BLaER1 treated with 17β-estradiol and CSF1 and Interleukin-3, amounts not matched to agents 10 nM and 100 nM (cell line): ENCODE measurements at regions not wholly inside any gene's neighbourhood (a gene's known extent, or its start where the extent isn't known, plus 50 kb on each side); places are given as distances from the start of the nearest gene placed in this dataset.
"Not testable (repeated sequence)": the region's sequence is repeated elsewhere in the genome, so short reads cannot be mapped to it uniquely, and the experiment has no call there.

Experiments used
- H3K27ac ChIP-seq, 11 experiments: shearing (Covaris generic); formaldehyde crosslinking; 2 replicates each; pipeline ENCODE4 v1.8.1; 2022
- H3K27me3 ChIP-seq, 11 experiments: shearing (Covaris generic); formaldehyde crosslinking; 2 replicates each; pipeline ENCODE4 v1.8.1; 2022
- H3K36me3 ChIP-seq, 11 experiments: shearing (Covaris generic); formaldehyde crosslinking; 2 replicates each; pipeline ENCODE4 v1.8.1; 2022
- H3K4me1 ChIP-seq, 10 experiments: shearing (Covaris generic); formaldehyde crosslinking; 2 replicates each; pipeline ENCODE4 v1.8.1; 2022
- H3K4me2 ChIP-seq, 11 experiments: shearing (Covaris generic); formaldehyde crosslinking; 2 replicates each; pipeline ENCODE4 v1.8.1; 2022
- H3K4me3 ChIP-seq, 10 experiments: shearing (Covaris generic); formaldehyde crosslinking; 2 replicates each; pipeline ENCODE4 v1.8.1; 2022
- H3K9ac ChIP-seq, 11 experiments: shearing (Covaris generic); formaldehyde crosslinking; 2 replicates each; pipeline ENCODE4 v1.8.1; 2022
- H3K9me3 ChIP-seq, 11 experiments: shearing (Covaris generic); formaldehyde crosslinking; replicated peaks in 1 of 11; 2 replicates each; pipeline ENCODE4 v1.8.1; 2022
- H4K20me1 ChIP-seq, 11 experiments: shearing (Covaris generic); formaldehyde crosslinking; 2 replicates each; pipeline ENCODE4 v1.8.1; 2022
- Cebpa-rat ChIP-seq, 11 experiments: shearing (Covaris generic); IDR thresholded peaks; 2 replicates each; pipeline ENCODE4 v1.8.1; 2022

DNA sequence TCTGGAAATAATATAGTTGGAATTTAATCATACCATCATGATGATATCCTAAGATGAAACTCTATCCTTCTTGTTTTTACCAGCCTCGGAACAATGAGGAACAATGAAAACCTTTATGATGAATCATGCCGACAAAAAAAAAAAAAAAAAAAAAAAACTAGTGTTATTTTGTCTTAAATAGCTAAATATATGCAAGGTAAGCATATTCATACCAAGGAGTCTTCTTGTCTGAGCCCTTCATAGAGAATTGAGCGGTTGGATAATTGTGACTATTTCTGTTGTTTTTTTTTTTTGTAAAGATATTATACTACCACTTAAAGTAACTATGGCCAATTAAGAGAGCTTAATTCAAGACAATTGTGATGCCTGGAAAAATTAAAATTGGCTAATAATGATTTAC is 244.0 kb upstream of the PCDH9 start:
- no peaks in the 10 kb centered on the region for H3K36me3 ChIP-seq
- no peak overlapping the region for H3K4me2 ChIP-seq
- H3K9me3 ChIP-seq: peaks cover 14 to 23% (median 17%) of the 10 kb centered on the region in 11 experiments; a peak in 21 of 22 replicates
- no peak overlapping the region for H3K4me3 ChIP-seq
- H3K27me3 ChIP-seq: no peaks in the 10 kb centered on the region
- no peaks in the 10 kb centered on the region for H3K4me1 ChIP-seq
- TF ChIP-seq Cebpa-rat (IDR thresholded peaks at IDR 0.05): no peak
- H4K20me1 ChIP-seq: no peaks in the 10 kb centered on the region
- no peak overlapping the region for H3K9ac ChIP-seq
- no peak overlapping the region for H3K27ac ChIP-seq

DNA sequence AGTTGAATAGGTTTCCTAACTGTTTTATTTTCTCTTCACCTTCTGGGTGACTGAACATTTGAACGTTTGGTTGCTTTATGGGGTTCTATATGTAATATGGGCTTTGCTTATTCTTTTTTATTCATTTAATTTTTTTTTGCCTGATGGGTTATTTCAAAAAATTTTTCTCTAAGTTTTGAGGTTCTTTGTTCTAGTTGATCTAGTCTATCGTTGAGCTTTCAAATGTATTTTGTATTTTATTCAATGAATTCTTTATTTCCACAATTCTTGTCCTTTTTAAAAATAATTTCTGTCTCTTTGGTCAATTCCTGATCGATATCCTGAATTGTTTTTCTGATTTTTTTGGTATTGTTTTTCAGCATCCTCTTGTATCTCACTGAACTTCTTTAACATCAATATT is 239.5 kb upstream of the PCDH9 start:
- H3K4me3 ChIP-seq: no peak overlapping the region
- H3K36me3 ChIP-seq: no peaks in the 10 kb centered on the region
- peaks cover 14 to 29% (median 20%) of the 10 kb centered on the region in 11 experiments; a peak in 21 of 22 replicates for H3K9me3 ChIP-seq
- H3K9ac ChIP-seq: no peak overlapping the region
- no peaks in the 10 kb centered on the region for H4K20me1 ChIP-seq
- TF ChIP-seq Cebpa-rat (IDR thresholded peaks at IDR 0.05): no peak
- no peaks in the 10 kb centered on the region for H3K4me1 ChIP-seq
- H3K27me3 ChIP-seq: no peaks in the 10 kb centered on the region
- H3K27ac ChIP-seq: no peak overlapping the region
- no peak overlapping the region for H3K4me2 ChIP-seq

DNA sequence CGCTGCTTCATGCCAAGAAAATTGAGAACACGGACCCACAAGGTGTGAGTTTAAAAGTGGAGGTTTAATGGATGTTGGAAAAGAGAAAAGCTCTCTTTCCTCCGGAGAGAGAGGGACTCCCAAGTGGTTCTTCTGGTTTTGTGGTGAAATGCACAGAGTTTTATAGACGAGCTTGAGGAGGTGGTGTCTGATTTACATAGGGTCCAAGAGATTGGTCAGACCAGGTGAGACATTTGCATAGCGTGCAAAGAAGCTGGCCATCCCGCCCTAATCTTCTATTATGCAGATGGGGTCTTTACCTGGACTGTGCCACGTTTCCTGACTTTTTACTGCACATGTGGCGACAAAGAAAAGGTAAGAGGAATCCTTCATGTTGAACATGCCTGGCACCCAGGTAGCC is 236.4 kb upstream of the PCDH9 start:
- Histone ChIP-seq H3K4me3 (no peak overlapping the region), H3K27me3 (no peaks in the 10 kb centered on the region), H4K20me1 (no peaks in the 10 kb centered on the region), H3K27ac (no peak overlapping the region), H3K9ac (no peak overlapping the region), H3K36me3 (no peaks in the 10 kb centered on the region), H3K4me2 (no peak overlapping the region), H3K9me3 (peaks cover 14 to 29% (median 20%) of the 10 kb centered on the region in 11 experiments; a peak in 21 of 22 replicates), H3K4me1 (no peaks in the 10 kb centered on the region)
- TF ChIP-seq Cebpa-rat (IDR thresholded peaks at IDR 0.05): no peak

DNA sequence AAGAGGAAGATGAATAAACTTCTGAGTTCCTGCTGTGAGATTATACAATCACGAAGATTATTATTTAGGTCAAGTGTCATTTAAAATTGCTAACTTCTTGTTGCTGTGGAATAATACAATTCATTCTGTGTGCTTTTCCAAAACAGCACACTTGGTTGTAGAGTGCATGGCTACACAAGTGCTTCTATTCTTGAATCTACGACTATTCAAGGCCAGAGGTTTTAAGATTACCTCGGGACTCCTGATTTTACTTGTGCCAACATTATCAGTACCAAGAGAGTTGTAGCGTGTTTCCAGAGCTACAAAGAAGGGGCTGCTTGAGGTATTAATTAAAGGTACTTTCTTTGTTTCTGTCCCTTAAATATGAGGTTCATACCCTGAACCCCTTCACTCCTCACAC is 234.0 kb upstream of the PCDH9 start:
- Histone ChIP-seq H3K4me1 (no peaks in the 10 kb centered on the region), H4K20me1 (no peaks in the 10 kb centered on the region), H3K27me3 (no peaks in the 10 kb centered on the region), H3K4me2 (no peak overlapping the region), H3K9me3 (peaks cover 0 to 8% (median 2%) of the 10 kb centered on the region in 11 experiments; a peak in 10 of 22 replicates), H3K9ac (no peak overlapping the region), H3K36me3 (no peaks in the 10 kb centered on the region), H3K4me3 (no peak overlapping the region), H3K27ac (no peak overlapping the region)
- TF ChIP-seq Cebpa-rat (IDR thresholded peaks at IDR 0.05): no peak

DNA sequence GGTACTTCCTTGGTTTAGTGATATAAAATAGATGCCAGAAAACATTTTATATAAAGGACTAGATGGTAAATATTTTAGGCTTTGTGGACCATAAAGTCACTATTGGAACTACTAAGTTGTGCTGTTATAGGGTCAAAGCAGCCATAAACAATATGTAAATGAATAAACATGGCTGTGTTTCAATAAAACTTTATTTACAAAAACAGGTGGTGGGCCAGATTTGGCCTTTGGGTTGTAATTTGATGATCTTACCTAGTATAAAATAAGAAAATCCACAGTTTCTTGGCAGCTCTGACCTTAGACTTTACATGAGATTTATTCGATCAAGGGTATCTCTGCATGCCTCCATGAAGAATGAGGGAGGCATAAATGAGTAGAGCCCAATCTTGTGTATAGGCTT is 232.0 kb upstream of the PCDH9 start:
- no peak overlapping the region for H3K4me3 ChIP-seq
- TF ChIP-seq Cebpa-rat (IDR thresholded peaks at IDR 0.05): no peak
- H3K36me3 ChIP-seq: no peaks in the 10 kb centered on the region

DNA sequence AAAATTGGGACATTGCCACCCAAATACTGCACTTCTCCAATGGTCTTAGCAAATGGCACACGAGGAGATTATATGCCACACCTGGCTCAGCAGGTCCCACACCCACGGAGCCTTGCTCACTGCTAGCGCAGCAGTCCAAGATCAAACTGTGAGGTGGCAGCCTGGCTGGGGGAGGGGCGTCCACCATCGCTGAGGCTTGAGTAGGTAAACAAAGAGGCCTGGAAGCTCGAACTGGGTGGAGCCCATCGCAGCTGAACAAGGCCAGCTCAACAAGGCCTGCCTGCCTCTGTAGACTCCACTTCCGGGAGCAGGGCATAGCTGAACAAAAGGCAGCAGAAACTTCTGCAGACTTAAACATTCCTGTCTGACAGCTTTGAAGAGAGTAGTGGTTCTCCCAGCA is 222.4 kb upstream of the PCDH9 start:
- H3K9me3 ChIP-seq, H3K27me3 ChIP-seq, H3K36me3 ChIP-seq, H3K9ac ChIP-seq, H3K4me2 ChIP-seq, H3K4me1 ChIP-seq, H3K27ac ChIP-seq, H3K4me3 ChIP-seq, H4K20me1 ChIP-seq: not testable (repeated sequence)

More for the DNA sequence above, 232.0 kb upstream of the PCDH9 start:
- no peaks in the 10 kb centered on the region for H4K20me1 ChIP-seq
- H3K27me3 ChIP-seq: no peaks in the 10 kb centered on the region
- H3K9me3 ChIP-seq: no peaks in the 10 kb centered on the region; a peak in 2 of 22 replicates
- no peak overlapping the region for H3K9ac ChIP-seq
- no peak overlapping the region for H3K4me2 ChIP-seq
- no peaks in the 10 kb centered on the region for H3K4me1 ChIP-seq
- H3K27ac ChIP-seq: no peak overlapping the region

DNA sequence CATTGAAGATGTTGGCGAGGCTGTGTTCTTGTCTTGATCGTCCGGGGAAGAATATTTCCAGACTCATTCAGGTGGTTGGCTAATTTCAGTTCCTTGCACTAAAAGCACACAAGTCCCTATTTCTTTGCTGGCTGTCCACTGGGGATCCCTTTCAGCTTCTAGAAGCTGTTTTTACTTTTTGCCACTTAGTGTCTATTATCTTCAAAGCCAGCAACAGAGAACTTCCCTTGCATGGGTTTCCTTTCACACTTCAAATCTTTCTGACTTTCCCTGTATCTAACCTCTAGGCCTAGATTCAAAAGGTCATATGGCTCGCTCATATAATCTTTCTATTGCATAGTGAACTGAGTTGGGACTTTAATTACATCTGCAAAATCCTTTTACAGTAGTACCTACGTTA is 215.3 kb upstream of the PCDH9 start:
- Histone ChIP-seq H3K36me3 (no peaks in the 10 kb centered on the region), H3K27me3 (no peaks in the 10 kb centered on the region), H3K4me2 (no peak overlapping the region), H3K4me3 (no peak overlapping the region), H3K4me1 (peaks cover 0 to 4% (median under 1%) of the 10 kb centered on the region in 10 experiments; a peak in 5 of 20 replicates), H4K20me1 (no peaks in the 10 kb centered on the region), H3K27ac (no peak overlapping the region), H3K9ac (no peak overlapping the region), H3K9me3 (no peaks in the 10 kb centered on the region)
- TF ChIP-seq Cebpa-rat (IDR thresholded peaks at IDR 0.05): no peak

DNA sequence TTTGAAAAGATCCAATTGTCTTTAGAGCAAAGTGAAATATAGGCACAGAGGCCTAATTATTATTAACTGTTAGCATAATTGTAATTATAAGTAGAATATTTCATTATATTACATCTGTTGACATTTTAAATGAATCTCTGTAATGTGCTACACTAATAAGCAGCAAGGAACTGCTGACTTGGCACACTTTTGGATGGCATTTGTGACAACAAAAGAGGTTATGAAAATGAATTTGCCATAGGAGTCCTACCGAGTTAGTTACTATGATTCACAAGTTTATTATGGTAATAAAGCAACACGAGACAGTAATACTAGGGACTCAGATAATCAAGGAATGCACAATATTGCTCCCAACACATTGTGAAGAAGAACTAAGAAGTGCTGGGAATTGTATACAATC is 213.8 kb upstream of the PCDH9 start:
- Histone ChIP-seq H3K9ac (no peak overlapping the region), H3K4me3 (no peak overlapping the region), H3K4me2 (no peak overlapping the region), H3K4me1 (peaks cover 0 to 9% (median 3%) of the 10 kb centered on the region in 10 experiments; a peak in 6 of 20 replicates), H4K20me1 (no peaks in the 10 kb centered on the region), H3K27me3 (no peaks in the 10 kb centered on the region), H3K9me3 (no peaks in the 10 kb centered on the region), H3K27ac (no peak overlapping the region), H3K36me3 (no peaks in the 10 kb centered on the region)
- no peak for TF ChIP-seq Cebpa-rat (IDR thresholded peaks at IDR 0.05)

DNA sequence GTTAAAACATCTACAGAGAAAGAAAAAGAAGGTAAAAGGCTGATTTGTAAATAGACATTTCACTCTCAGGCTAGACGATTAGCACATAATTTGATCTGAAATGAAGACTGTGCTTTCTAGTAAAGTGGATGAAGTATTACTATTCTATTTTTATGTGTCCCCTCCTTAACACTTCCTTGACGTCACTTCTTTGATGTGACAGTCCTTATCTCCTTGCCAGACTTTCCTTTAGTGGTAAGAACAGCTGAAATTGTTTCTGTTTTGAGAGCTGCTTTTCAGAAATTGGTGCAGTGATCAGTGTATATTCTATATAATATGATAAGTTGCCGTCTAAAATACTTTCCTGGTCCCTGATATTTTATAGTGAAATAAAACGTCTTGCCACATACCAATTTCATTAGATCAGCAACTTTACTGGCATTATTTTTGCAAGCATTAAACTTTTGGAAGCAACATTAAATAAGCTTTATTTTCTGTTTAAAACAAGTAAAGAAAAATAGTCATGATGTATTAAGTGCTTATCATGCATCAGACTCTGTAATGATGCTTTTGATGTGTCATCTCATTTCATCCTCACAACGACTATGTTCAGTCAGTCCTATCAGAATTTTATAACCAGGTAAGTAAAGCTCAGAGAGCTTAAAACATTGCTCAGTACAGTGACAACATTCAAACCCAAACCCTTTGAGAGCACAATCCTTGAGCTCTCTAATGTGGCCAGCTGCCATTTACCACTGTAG is 210.3 kb upstream of the PCDH9 start:
- Histone ChIP-seq H4K20me1 (no peaks in the 10 kb centered on the region), H3K36me3 (no peaks in the 10 kb centered on the region), H3K4me2 (peak overlapping the region in 4 of 11 experiments; percentile 18 to 28 (median 26); a peak in 5 of 22 replicates), H3K4me1 (peaks cover 0 to 9% (median 3%) of the 10 kb centered on the region in 10 experiments; a peak in 6 of 20 replicates), H3K27ac (no peak overlapping the region), H3K9me3 (no peaks in the 10 kb centered on the region), H3K9ac (no peak overlapping the region), H3K27me3 (no peaks in the 10 kb centered on the region), H3K4me3 (no peak overlapping the region)
- TF ChIP-seq Cebpa-rat (IDR thresholded peaks at IDR 0.05): no peak

DNA sequence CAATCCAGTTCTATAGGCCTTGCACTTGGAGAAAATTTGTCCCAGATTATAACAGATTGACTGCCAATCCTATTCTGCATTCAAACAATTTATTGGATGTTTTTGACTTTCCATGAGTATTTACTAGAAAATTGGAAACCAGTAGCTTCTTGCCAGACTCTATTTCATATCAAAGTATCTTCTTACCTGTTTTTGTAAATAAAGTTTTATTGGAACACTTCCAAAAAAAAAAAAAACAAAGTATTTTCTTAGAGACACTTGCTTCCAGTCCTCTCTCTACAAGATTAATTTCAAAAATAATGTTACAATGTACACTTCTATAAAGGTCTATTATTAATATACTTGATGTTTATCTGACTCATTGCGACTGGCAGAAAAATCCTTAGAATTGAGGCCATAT is 209.2 kb upstream of the PCDH9 start:
- Histone ChIP-seq H3K9ac (no peak overlapping the region), H3K9me3 (no peaks in the 10 kb centered on the region), H3K4me1 (peaks cover 0 to 9% (median 3%) of the 10 kb centered on the region in 10 experiments; a peak in 6 of 20 replicates), H3K4me2 (no peak overlapping the region), H3K27me3 (no peaks in the 10 kb centered on the region), H3K36me3 (no peaks in the 10 kb centered on the region), H4K20me1 (no peaks in the 10 kb centered on the region), H3K4me3 (no peak overlapping the region), H3K27ac (no peak overlapping the region)
- no peak for TF ChIP-seq Cebpa-rat (IDR thresholded peaks at IDR 0.05)
